ENCODE measurements at regions not wholly inside any gene's neighbourhood (a gene's known extent, or its start where the extent isn't known, plus 50 kb on each side); places are given as distances from the start of the nearest gene placed in this dataset.

DNA sequence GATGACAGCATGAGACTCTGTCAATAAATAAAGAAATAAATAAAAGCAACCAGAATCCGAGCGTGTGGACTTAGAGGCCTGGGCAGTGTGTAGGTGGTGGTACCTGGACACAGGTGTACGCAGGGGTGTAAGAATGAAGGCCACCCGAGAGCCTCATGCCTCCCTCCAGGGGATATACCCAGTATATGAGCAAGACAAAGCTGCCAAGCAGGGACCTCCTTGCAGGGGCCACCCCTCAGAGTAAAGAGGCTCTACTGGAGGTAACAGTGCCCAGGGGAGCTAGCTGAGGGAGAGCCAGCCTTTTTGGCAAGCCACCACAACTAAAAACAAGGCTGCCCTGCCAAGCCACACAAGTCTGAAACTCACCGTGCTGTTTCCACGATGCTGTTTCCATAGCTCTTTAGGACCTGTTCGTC, 179.2 kb upstream of the RAB4A start:
- no peak overlapping the region for H3K4me3 ChIP-seq
- peaks cover 7% of the 10 kb centered on the region for H3K4me1 ChIP-seq
- DNase-seq (no peak), ATAC-seq (no peak)
- intact Hi-C loops (cut with DNase I) = no loop called here
- no peaks in the 10 kb centered on the region for H3K9me3 ChIP-seq
- TF ChIP-seq, protein P1, sequence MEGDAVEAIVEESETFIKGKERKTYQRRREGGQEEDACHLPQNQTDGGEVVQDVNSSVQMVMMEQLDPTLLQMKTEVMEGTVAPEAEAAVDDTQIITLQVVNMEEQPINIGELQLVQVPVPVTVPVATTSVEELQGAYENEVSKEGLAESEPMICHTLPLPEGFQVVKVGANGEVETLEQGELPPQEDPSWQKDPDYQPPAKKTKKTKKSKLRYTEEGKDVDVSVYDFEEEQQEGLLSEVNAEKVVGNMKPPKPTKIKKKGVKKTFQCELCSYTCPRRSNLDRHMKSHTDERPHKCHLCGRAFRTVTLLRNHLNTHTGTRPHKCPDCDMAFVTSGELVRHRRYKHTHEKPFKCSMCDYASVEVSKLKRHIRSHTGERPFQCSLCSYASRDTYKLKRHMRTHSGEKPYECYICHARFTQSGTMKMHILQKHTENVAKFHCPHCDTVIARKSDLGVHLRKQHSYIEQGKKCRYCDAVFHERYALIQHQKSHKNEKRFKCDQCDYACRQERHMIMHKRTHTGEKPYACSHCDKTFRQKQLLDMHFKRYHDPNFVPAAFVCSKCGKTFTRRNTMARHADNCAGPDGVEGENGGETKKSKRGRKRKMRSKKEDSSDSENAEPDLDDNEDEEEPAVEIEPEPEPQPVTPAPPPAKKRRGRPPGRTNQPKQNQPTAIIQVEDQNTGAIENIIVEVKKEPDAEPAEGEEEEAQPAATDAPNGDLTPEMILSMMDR (IDR thresholded peaks at IDR 0.05) = no peak
- H3K36me3 ChIP-seq = no peaks in the 10 kb centered on the region
- no peaks in the 10 kb centered on the region for H3K27me3 ChIP-seq (ENCODE audit: low read depth)
- no peak overlapping the region for H3K27ac ChIP-seq

DNA sequence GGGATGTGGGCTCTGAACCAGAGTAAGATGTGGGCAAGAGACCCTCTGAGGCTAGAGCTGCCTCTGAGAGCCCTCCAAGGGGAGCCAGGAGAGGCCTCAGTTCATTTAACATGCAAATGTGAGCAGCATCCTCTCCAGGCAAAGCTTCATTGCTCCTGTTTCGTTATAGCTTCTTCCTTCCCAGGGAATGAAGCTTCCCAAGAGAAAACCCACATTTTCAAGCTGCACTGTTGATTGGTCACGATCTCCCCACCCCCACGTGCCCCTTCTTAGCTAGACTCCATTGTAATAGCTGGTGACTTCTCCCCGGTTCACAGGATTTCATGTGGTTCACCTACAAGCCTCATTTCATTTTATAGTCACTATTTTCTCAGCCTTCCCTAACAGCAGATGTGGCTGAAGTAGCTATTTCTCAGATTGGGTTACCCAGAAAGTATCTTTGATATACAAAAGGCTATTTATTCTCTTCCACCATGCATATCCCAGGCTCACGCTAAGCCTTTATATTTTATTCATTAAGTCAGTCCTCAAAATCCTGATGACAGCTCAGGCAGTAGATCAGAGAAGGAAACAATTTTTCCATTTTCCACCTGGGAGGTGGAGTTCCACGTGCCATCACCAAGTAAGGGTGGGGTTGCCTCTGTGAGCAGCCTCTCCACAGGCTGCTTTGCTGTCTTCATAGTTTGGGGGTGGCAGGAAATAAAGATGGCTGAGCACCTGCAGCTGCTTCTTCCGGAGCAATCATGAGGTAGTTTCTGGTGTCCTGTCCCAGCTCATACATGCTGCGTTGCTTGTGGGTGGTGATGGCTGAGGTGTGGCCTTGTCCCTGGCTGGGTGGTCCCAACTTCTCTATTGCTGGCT, 178.3 kb upstream of the RAB4A start:
- peaks cover 7% of the 10 kb centered on the region for H3K4me1 ChIP-seq
- TF ChIP-seq, protein P1 (IDR thresholded peaks at IDR 0.05) = no peak
- intact Hi-C loops (cut with DNase I) = no loop called here
- ATAC-seq = no peak
- H3K27ac ChIP-seq = peak overlapping the region; percentile 78
- H3K27me3 ChIP-seq (ENCODE audit: low read depth) = no peaks in the 10 kb centered on the region
- no peaks in the 10 kb centered on the region for H3K9me3 ChIP-seq
- no peak overlapping the region for H3K4me3 ChIP-seq
- DNase-seq = no peak
- H3K36me3 ChIP-seq = no peaks in the 10 kb centered on the region

DNA sequence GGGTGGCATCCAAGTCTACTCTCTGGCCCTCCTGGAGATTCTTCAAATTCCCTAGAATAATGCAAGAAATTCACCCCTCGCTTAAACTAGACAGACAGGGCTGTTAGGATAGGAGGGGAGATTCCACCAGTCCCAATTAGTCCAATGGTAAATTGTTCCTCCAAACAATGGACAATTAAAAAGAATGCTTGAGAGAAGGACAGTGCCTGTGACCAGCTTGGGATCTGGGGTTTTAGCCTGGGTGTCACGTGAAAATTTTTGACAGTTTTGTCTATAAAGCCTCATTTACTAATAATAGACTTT, 177.7 kb upstream of the RAB4A start:
- H3K4me3 ChIP-seq = no peak overlapping the region
- peak overlapping the region; percentile 78 for H3K27ac ChIP-seq
- no peak for DNase-seq
- no peaks in the 10 kb centered on the region for H3K9me3 ChIP-seq
- intact Hi-C loops (cut with DNase I) = no loop called here
- H3K4me1 ChIP-seq = peaks cover 7% of the 10 kb centered on the region
- no peak for ATAC-seq
- H3K27me3 ChIP-seq (ENCODE audit: low read depth) = no peaks in the 10 kb centered on the region
- no peaks in the 10 kb centered on the region for H3K36me3 ChIP-seq
- TF ChIP-seq, protein P1 (IDR thresholded peaks at IDR 0.05) = no peak

DNA sequence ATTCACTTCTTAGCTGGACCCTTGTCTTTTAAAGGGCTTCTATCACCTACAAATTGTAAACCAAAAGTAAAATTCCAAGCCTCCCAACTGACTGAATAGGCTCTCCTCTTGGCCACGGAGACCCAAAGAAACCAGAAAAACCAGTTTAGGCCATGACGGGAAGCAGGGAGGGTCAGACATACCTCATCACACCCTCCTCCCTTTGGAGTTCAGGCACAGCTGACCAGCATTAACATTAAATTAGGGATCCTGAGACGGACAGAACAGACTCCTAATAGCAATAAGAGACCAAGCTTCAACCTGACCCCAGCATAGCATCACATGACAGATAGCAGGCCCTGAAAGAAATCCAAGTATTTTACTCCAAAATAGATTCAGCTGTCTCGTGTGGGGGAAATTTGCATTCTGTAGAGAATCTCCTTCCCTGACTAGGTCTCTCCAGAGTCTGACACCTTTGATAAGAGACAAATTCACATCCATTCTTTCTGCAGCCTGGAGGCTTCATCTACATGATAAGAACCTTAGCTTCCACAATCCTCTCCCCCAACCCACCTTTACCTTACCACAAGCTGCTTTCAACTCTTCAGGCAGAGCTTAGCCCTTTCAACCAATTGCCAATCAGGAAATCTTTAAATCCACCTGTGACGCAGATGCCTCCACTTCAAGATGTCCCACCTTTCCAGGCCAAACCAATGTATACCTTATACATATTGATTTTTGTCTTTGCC, 177.1 kb upstream of the RAB4A start:
- H3K4me1 ChIP-seq = peaks cover 7% of the 10 kb centered on the region
- peak overlapping the region; percentile 78 for H3K27ac ChIP-seq
- peak; percentile 93 to 98 for ATAC-seq
- no peak overlapping the region for H3K4me3 ChIP-seq
- intact Hi-C loops (cut with DNase I) = no loop called here
- no peak for DNase-seq
- TF ChIP-seq, protein P1 (IDR thresholded peaks at IDR 0.05) = no peak
- no peaks in the 10 kb centered on the region for H3K36me3 ChIP-seq
- no peaks in the 10 kb centered on the region for H3K9me3 ChIP-seq
- H3K27me3 ChIP-seq (ENCODE audit: low read depth) = no peaks in the 10 kb centered on the region

DNA sequence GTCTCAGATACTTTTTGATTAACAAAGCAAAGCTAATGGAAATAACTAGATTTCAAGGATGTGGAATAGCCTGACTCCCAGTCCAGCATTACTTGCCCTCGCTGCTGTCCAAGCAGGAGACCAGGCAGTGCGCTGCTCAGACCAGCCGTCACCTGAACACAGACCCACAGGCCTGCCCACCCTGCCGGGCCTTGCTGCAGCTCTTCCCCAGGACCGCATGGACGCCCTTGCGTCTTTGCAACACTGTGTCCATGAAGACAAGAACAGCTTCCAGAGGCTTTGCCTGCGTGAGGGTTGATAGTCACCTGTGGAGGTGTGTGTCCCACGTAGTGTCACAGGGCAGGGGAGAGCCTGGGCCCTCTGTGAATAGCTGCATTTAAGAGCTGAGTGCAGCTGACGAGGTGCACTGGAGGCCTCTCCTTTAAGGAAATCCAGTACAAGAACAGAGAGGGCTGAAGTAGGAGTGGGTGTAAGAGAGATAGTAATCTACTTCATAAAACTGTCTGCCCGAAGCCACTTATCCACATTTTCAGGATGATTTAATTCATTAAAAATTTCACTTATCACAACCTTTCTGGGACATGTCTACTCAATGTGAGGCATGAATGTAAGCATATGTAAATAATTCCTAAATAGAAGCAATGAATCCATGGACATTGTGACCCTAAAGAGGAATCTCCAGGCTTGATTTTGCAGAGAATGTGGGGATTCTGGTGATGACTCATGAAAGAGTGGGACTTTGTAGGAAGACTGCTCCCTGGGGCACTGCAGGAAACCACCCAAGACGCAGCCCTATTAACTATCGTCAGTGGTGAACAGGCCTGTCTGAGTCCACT, 176.2 kb upstream of the RAB4A start:
- no peak for DNase-seq
- ATAC-seq = peak in 1 of 2 donors; percentile 60
- H3K27ac ChIP-seq = peak overlapping the region; percentile 78
- H3K4me3 ChIP-seq = no peak overlapping the region
- no peaks in the 10 kb centered on the region for H3K27me3 ChIP-seq (ENCODE audit: low read depth)
- H3K4me1 ChIP-seq = peaks cover 7% of the 10 kb centered on the region
- H3K9me3 ChIP-seq = no peaks in the 10 kb centered on the region
- intact Hi-C loops (cut with DNase I) = no loop called here
- H3K36me3 ChIP-seq = no peaks in the 10 kb centered on the region
- TF ChIP-seq, protein P1 (IDR thresholded peaks at IDR 0.05) = no peak

All from lower lobe of right lung (tissue), 2 donors.